ENCODE measurements at regions not wholly inside any gene's neighbourhood (a gene's known extent, or its start where the extent isn't known, plus 50 kb on each side); places are given as distances from the start of the nearest gene placed in this dataset.

- TF ChIP-seq CTCF (IDR thresholded peaks at IDR 0.05) (peak; percentile 82 to 96 (median 85)), POLR2A (IDR thresholded peaks at IDR 0.05) (no peak)
These were observed 51.8 kb upstream of the JPH3 start for GRCh38 chr16:87550495-87550961.

Measured in testis (tissue), 2 donors.